Middle frontal gyrus (tissue), 1 donor: ENCODE measurements at regions not wholly inside any gene's neighbourhood (a gene's known extent, or its start where the extent isn't known, plus 50 kb on each side); places are given as distances from the start of the nearest gene placed in this dataset.

Experiments used
- DNase-seq: peaks from one replicate; pipeline ENCODE4 v3.0.0-alpha.2; 2015; ENCODE audit warnings: low spot score; ENCODE audit errors: extremely low spot score

DNA sequence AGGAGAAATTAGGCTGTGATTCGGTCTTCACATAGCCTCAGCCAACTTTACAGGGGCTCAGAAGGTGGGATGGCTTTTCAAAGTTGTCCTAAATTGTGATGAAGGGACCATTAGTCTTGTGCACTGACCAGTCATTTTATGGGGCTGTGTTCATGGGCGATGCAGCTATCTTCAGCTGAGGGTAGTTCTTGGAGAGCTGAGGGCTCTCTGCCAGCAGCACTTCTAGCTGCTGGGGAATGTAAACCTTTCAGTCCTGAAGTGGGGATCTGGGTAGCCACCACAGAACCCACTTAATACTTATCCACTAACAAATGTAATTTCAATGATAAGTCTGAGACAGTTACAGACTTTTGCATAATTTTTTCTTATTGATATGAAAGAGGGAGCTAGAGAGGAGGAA lies 270.6 kb downstream of the AEBP2 start:
- DNase-seq: no peak

DNA sequence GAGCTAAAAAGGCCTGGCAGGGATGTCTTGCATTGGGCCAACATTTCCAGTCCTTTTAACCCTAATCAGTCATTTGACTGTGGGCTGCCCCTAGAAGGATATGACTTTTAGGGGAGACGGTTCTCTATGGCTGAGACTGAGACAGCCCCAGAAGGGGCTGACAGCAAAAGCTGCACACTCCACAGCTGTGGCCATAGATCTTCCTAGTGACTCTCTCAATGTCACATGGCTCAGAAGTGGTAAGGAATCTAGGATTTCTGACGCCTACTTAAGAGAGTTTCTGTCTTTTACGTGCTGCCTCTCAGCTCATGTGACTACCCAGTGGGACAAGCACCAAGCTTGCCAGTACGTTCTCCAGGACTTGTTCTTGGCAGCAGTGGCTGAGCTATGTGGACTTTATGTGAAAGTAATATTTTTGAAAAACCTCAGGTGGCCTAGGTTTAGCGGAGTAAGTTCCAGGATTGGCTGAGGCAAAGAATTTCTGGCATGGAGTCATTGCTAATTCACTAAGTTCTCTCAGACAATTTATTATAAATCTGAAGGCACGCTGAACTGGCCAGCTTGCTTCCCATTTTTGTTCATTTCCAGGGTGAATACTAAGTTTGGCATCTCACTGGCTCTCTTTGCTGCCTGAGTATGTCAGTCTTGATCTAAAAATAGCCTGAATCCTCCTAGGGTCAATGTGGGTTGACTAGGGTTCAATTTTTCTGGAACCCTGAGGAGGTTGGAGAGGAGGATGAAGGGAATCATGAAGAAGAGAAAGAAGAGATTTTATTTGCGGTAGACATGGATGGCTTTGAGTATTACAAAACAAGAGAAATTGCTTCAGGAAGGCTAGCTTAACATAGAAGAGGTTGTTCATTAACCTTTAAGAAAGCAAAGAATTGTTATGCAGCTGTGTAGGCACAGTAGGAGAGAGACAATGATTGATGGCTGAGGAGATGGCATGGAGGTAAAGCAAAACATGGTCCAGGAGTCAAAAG lies 271.8 kb downstream of the AEBP2 start:
- DNase-seq: no peak

DNA sequence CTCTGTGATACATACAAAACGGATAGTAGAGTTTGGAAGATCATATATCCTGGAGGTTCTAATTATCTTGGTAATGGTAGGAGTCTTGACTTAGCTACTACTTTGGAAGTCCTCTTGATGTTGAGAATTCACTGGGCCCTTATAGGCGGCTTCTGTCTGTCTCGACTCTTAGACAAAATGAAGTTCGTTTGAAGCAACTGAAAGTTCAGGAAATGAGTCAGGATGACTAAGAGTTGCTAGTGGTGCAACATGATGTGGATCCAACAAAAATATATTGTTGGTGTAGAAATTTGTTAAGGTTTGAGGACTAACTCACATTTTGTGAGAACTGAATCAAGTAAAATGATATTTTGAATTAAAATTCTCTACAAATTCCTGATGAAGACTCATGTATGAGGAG lies 272.7 kb downstream of the AEBP2 start:
- no peak for DNase-seq

DNA sequence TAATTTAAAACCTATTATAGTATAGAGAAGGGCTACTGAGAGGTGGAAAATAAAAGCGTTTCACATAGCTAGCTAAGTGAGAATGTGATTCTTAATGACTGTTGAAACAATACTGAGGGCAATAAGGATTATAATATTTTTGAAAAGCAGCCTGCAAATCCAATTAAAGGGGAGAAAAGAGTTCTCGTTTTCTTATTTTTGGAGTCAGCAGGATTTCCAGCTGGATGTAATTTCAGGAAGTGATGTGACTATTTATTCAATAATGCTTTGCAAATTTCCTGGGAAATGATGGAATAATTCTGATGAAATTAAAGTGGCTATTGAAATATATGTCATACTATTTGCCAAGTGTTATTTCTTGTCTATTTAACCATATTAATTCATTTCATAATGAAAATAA lies 279.1 kb downstream of the AEBP2 start:
- DNase-seq: no peak

DNA sequence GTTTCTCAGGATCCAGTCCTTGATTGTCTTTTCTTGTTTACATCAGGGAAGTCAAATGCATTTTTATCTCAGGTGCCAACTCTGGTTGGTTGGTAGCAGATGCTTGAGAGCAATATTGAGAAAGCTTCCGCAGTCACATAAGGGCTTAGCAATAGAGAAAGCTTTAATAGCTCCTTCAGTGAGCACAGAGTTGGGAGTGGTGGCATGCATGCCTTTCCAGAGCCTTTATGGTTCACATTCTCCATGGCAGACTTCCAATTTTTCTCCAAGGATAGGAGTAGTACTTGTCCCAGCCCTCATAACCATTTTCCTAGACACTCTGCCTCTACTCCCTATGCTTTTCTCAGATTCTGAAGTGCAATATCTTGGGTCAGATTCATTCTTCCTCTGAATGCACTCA lies 280.4 kb downstream of the AEBP2 start:
- no peak for DNase-seq

DNA sequence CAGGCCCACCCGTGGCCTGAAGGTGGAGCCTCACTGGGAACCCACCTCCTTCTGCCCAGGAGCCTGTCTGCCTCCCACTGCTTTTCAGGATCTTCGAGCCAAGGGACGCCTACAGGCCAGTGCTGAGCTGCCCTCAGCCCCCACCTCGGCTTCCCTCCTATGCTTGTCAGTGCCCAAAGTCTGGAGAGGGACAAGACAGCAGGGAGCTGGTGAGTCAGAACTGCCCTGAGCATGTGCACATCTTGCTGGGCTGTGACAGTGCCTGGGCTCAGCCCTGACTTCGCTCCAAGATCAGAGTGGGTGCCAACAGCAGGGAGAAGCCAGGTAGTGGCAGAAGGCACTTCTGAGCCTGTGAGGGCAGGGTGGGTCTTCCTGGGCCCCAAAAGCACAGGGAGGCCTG lies 286.8 kb downstream of the AEBP2 start:
- no peak for DNase-seq

DNA sequence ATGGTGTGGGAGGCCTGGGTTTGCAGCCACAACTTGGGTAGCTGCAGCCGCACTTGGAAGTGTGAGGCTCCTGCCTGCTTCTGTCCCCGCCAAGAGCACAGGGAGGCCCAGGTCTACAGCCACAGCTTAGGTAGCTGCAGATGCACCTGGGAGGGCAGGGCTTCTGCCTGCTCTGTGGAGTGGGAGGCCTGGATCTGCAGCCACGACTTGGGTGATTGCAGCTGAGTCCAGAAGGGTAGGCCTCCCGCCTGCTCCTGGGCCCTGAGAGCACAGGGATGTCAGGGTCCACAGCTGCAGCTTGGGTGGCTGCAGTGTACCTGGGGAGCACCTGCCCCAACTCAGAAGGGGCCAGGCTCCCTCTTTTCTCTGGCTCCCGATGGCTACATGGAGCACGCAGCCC lies 287.3 kb downstream of the AEBP2 start:
- no peak for DNase-seq

DNA sequence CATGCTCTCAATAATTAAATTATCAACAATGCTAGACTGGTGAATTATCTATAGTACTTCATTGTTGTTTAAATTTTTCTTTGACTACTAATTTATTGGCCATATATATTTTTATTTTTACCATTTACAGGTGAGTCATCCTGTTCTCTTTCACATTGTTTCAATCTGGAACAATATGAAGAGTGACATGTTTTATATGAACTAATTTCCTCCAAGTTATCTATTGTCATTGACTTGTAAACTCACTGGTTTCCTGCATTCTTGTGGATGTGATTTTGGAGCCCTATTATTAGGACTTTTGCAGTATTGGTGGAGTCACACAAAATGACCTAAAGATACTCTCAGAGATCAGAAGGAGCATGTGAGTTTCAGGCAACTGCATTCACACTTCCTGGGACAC lies 297.7 kb downstream of the AEBP2 start:
- no peak for DNase-seq

DNA sequence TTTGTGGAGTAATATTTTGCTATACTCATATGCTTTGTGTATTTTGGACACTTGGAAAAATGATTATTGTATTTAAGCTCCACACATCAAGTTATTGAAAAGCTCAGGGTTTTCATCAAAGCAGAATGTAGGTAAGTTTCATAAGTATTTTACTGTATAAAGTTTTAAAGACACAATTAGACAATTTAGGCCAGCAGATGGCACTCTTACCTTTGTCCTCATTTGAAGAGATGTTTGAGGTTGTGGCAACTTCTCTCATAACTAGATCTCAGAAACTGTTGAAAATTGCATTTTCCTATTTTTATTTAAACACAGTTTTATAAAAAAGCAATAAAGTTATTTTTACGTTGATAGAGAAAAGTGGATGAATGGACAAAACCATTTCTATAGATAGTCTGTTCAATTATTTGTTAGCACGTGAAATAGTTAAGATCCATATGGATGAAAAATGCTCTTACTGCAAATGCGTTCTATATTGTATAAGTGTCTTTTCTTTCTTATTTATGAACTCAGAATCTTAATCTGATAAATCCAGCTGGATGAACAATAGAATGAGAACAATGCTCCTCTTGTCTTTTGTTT lies 300.0 kb downstream of the AEBP2 start:
- DNase-seq: peak; percentile 58

DNA sequence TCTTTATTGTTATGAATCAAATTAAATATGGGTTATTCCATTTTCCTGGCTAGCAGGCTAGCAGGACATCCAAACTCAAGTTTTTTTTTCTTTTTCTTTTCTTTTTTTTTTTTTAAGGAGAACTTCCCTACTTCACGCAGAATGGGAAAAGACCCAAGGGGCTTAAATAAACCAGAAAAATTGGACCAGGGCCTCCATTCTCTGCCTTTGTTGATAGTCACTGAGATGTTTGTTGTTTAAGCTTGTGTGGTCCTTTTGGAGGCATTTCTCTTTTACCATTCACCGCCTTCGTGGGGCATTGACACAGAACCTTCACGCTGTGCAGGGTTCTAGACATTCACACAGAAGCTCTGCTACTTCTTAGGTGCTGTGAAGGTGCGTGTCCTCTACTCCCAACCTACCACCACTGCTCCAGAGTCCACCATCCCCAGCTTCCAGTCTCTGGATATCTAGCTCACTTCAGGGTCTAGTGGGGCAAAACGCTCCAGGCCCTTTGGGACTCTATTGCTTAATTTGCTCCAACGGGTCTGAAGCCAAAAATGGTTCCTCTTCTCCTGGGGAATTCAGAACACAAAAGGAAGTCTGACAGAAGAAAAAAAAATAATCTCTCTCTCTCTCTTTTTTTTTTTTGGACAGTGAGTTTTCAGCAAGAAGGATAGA lies 301.3 kb downstream of the AEBP2 start:
- no peak for DNase-seq

DNA sequence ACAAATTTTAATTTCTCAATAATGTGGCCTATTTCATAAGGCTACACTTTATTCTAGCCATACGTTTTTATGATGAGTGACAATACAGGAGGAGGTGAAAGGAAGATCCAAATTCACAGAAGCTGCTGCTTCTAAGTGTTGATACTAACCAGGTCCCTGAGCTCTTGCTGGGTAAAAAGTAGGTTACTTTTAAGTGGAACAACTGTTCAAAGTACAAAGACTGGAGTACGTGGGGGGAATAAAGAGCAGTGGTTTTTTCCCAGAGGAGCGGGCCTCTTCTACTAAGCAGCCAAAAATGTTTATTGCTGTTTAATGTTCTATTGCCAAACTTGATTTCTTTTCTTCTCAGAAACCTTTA lies 301.8 kb downstream of the AEBP2 start:
- DNase-seq: no peak

DNA sequence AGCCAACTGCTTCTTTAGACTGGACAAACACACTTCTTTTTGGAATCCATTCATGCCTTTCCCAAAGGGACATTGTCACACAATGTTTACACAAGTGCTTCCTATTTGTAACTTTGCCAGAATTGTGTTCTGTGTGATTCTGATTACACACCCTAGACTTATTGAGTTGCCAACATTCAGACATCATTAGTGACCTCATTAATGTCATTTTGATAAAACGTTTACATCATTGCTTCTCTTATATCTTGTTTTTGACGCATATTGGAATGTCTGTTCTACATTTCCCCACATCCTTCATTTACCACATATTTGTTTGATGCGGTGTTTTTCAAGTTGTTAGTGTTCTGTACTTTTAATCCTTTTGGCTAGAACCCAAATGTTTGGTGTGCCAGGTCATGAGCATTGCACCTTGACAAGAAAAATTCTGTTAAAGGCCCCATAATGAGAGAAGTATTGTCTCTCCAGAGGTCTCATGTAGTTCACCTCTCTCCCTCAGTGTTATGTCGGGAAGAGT lies 305.5 kb downstream of the AEBP2 start:
- DNase-seq: no peak

DNA sequence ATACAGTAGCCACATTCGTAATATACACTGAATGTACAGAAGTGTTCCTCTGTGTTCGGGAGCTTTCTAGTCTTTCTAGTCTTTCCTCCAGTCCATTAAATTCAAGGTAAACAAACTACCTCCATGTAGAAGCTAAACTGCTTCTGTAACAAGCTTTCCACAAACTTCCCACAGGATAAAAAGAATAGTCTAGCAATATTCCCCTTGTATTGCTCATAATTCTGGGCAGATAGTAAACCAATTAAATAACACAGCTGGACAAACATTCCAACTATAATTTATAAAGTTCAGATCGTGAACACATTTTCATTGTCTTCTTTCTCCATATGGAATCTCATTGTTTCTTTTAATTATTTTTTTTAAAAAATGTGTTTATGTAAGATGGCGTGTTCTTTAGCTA lies 307.2 kb downstream of the AEBP2 start:
- DNase-seq: no peak

DNA sequence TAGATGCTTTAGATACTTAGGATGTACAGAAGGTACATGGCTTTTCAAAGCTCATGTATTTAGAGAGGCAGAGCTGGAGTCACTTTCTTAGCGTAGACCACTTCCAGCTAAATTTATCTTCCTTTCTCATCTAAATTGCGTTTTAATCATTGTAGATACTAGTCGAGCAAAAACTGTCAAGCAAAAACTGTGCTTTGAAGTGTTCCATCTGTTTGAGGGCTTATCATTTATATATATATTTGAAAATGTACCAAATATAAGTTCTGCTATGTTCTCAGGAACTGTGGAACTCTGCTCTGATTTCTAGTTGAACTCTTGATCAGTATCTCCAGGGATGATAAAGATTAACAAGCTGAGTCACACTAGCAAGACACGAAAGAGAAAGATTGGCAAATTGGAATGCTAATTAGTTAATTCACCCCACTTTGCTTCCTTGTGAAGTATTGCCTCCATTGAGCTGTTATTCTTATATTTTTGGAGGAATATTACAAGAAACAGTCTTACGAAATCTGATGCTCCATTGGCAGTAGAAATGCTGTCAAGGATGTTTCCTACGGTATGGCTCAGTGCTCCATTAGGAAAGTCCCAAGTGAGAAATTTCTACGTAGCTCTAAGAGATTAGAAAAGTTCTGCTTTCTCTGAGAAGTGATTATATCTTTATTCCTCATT lies 310.7 kb downstream of the AEBP2 start:
- no peak for DNase-seq

DNA sequence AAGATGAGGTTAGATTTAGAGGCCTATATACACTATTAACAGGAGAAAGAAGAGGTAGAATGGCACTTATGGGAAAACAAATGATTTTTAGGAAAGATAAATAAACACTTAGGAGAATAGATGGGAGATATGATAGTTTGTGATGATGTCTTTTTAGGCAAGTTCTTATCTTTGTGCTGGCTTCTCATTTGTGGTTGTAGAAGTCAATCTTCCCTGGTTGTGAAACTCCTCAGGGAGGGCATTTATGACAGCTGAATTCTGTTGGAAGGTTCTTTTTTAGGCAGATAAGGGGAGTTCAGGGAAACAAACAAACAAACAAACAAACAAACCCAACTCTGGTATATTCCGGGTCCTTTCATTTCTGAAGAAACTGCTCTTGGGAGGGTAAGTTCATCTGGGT lies 311.8 kb downstream of the AEBP2 start:
- no peak for DNase-seq

DNA sequence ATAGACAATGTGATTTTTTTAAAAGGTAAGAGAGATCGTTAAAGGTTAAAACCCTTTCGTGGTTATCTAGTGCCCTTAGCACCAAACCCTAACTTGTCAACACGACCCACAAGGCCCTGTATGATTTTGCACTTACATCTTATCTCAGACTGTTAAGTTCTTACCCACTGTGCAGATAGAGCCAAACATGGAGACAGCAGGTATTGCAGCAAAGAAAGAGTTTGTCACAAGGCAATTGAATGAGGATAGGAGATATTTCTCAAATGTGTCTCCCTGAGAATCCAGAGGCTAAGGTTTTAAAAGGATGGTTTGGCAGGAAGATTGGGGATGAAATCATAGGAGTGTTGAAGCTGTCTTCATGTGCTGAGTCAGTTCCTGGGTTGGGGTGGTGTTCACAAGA lies 313.4 kb downstream of the AEBP2 start:
- DNase-seq: no peak

DNA sequence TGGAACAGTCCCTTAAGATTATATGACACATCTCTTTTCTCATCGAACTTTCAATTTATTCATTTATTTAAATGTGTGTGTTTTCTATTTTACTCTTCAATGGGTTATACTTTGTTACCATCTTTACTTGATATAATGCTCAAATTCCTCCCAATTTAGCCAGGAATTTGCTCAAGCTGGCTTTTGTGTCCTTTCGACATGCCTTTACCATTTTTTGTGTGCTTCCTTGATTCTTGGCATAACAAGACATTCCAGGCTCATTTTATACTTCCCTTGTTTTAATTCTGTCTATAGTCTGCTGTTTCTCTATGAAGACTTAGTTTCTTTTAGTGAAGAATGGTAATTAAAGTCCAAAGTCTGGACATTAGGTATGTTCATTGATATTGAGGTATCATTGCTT lies 315.8 kb downstream of the AEBP2 start:
- no peak for DNase-seq

DNA sequence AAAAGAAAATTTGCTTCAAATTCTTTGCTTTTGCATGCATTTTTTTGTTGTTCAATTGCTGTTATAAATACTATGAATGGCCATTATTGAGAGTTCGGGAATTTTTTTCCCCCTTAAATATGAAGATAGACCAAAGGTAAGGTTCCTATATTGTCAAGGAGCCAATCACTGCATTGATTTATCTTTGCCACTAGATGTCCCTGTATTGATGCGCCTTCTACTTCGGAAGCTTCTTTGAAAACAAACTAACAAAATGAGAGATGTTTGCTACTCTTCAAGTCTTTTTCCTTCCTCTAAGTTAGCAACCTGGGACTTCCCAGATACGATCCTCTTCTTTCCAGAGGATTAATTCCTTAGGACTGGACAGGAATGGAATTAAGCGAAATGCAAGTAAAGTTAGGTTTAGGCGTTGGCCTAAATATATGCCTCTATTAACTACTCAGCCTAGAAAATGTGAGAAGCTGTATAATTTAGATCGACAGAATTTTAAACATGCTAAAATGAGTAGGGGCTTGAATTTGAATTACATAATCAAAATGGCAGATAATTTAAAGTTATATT lies 318.1 kb downstream of the AEBP2 start:
- DNase-seq: no peak

DNA sequence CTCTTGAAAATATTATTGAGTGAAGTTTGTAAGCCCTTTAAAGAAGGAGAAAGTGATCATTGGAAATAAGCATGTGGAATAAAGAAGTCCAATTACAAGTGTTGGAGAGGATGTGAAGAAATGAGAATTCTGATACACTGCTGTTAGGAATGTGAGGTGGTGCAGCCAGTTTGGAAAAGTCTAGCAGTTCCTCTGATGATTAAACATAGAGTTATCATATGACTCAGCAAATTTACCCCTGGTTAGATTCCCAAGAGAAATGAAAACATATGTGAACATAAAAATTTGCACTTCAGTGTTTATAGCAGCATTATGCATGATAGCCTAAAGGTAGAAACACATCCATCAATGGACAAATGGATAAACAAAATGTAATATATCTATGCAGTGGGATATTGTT lies 319.9 kb downstream of the AEBP2 start:
- no peak for DNase-seq

DNA sequence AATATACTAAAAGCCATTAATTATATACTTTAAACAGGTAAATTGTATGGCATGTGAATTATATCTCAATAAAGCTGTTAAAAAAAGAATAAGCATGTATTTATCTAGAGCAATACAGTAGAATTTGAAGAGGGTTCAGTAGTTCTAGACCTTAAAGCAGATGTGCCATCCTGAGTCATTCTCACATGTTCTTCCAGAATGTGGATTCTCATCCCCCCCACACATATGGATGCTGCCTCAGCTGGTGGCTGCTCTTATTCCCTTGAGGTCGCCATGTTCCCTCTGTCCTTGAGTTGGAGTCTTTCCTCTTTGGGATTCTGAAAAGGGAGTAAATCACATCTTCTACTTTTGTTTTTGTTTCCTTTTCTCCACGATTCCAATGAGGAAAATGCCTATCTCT lies 321.3 kb downstream of the AEBP2 start:
- DNase-seq: no peak

DNA sequence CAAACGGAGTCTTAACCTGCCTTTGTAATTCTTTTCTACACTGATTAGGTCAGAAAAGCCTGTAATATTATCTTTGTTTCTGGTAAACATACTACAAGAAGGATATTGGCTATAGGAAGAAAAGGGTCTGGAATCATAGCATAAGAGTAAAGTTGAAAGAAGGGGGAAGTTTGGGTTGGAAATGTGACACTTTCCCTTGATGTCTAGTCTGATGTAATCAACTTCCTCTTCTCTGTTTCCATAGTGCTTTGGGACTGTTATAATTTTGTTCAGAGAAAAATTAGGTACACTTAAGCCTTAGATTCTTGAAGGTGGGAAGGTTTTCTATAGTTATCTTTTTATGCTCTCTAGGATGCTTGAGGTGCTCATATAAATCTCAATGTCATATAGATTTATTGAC lies 322.2 kb downstream of the AEBP2 start:
- no peak for DNase-seq
